GM10266 (cell line): ENCODE measurements at regions not wholly inside any gene's neighbourhood (a gene's known extent, or its start where the extent isn't known, plus 50 kb on each side); places are given as distances from the start of the nearest gene placed in this dataset.

ENCODE experiments used
- DNase-seq: peaks from one replicate; pipeline ENCODE4 v3.0.0; 2012; ENCODE audit errors: extremely low spot score
- CTCF ChIP-seq: IDR thresholded peaks from 2 replicates; pipeline ENCODE4 v1.5.1; 2012; ENCODE audit warnings: mild to moderate bottlenecking, low read depth; ENCODE audit not compliant: control insufficient read depth, insufficient read depth; ENCODE audit errors: missing control alignments

GRCh38 chr15:31251165-31251564, 75.5 kb upstream of the KLF13 start:
- no peak for TF ChIP-seq CTCF
- no peak for DNase-seq

DNA sequence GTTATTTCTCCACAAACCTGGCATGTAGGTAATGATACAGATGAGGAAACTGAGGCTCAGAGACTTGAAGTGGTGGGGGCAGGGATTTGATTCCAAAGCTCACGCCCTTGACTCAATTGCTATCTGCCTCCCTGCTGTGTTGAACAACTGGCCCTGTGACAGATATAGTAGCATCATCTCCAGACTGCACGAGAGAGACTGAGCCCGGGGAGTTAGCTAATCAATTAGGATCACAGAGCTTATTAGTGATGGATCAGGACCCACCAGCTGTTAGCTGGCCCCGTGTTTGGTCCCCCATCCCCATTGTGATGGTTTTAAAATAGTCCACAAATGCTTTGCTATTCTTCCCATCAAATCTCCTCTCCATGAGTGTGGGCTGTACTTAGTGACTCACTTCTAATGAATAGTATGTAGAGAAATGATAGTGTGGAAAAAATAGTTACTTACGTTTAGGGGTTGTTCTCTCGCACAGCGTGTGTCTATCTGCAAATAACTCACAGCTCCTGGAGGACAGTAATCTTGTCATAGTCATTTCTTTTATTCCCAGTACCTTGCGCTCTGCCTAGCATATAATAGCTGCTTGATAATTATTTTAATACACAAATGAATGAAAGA, 74.4 kb upstream of the KLF13 start:
- TF ChIP-seq CTCF, result no peak
- no peak for DNase-seq

DNA sequence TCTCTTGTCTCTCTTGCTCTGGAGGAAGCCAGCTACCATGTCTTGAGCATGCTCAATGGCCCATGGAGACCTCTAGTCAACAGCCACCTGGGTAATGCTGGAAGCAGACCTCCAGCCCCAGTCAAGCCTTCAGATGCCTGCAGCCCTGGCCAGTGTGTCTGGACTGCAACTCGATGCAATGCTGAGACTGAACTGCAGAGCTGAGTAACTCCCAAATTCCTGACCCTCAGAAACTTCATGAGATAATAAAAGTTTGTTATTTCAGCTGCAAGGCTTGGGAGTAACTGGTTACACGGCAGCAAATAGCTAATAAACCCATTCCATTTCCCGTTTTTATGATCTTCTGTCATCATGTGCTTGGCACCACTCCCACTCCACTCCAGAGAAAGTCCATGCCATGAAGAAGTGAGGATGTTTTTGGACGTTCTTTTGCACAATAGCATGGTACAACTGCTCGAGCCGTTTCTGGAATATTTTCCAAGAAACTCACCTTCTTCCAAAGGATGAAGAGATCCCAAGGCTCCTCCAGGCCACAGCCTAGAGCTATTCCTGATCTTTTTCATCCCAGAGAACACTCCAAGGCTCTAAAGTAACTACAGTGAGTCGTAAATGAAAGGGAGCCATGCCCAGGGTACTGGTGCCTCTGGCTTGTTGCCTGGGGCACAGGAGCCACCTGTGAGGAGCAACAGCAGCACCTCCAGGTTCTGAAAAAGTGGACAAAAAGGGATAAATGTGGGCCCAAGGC, 72.0 kb upstream of the KLF13 start:
- DNase-seq, result no peak
- TF ChIP-seq CTCF, result no peak

DNA sequence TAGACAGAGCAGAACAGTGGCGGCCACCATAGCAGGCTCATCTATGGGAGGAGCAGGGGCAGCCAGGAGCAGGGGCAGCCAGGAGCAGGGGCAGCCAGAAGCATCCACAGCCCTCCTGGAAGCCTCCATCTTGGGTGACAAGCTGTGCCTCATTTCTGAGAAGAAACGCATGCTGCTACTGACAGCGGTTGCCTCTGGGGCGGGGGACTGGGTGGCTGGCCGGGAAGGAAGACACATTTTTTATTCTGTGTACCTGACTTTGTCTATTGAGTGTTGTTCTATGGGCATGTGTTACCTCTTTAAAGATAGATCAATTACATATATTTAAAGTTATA, 71.5 kb upstream of the KLF13 start:
- no peak for DNase-seq
- TF ChIP-seq CTCF, result no peak

GRCh38 chr15:31255732-31256377, 70.8 kb upstream of the KLF13 start:
- DNase-seq, result peak; percentile 58
- TF ChIP-seq CTCF, result no peak

- DNase-seq, result no peak
- TF ChIP-seq CTCF, result no peak
These were observed 70.0 kb upstream of the KLF13 start for GRCh38 chr15:31256378-31257265.
